OCI-LY3 (cell line): ENCODE measurements at regions not wholly inside any gene's neighbourhood (a gene's known extent, or its start where the extent isn't known, plus 50 kb on each side); places are given as distances from the start of the nearest gene placed in this dataset.

Experiments
- H2AFZ ChIP-seq: fragments of 200-600, 300-600 bp; shearing (Covaris generic); 2 replicates; pipeline ENCODE4 v1.6.0; 2014; ENCODE audit warnings: antibody characterized with exemption, low read depth, low read length
- H3K27ac ChIP-seq: fragments of 200-600, 300-600 bp; sonication (generic); 2 replicates; pipeline ENCODE4 v1.5.1; 2014; ENCODE audit warnings: mild to moderate bottlenecking, low read length, moderate library complexity, mixed read lengths
- H3K27me3 ChIP-seq: fragments of 200-600, 300-600 bp; sonication (generic); 2 replicates; pipeline ENCODE4 v1.6.1; 2014; ENCODE audit warnings: low read depth, low read length, mixed read lengths
- H3K36me3 ChIP-seq: fragments of 200-600, 300-600 bp; sonication (generic); replicated peaks from 2 replicates; pipeline ENCODE3; 2014; ENCODE audit warnings: low read depth, low read length, mixed read lengths
- H3K4me1 ChIP-seq: fragments of 300-600, 200-600 bp; sonication (generic); 2 replicates; pipeline ENCODE4 v1.6.1; 2014; ENCODE audit warnings: low read length, mixed read lengths
- H3K4me2 ChIP-seq: fragments of 200-600, 300-600 bp; sonication (generic); 2 replicates; pipeline ENCODE4 v1.6.1; 2014; ENCODE audit warnings: low read length, mixed read lengths
- H3K4me3 ChIP-seq: fragments of 300-600, 200-600 bp; sonication (generic); 2 replicates; pipeline ENCODE4 v1.5.1; 2014; ENCODE audit warnings: antibody characterized with exemption, mild to moderate bottlenecking, low read length, moderate library complexity
- H3K79me2 ChIP-seq: fragments of 300-600, 200-600 bp; shearing (Covaris generic); 2 replicates; pipeline ENCODE4 v1.6.1; 2014; ENCODE audit warnings: mild to moderate bottlenecking, low read length, mixed read lengths
- H3K9ac ChIP-seq: fragments of 300-600, 200-600 bp; shearing (Covaris generic); 2 replicates; pipeline ENCODE4 v1.6.0; 2014; ENCODE audit warnings: mild to moderate bottlenecking, low read length, moderate library complexity
- H3K9me3 ChIP-seq: fragments of 200-600, 300-600 bp; shearing (Covaris generic); 2 replicates; pipeline ENCODE4 v1.6.1; 2014; ENCODE audit warnings: low read length, mixed read lengths; ENCODE audit not compliant: insufficient read depth
- H4K20me1 ChIP-seq: fragments of 200-600, 300-600 bp; sonication (generic); 2 replicates; pipeline ENCODE4 v1.6.1; 2016; ENCODE audit warnings: low read length, mixed read lengths; ENCODE audit not compliant: insufficient read depth
- CTCF ChIP-seq: fragments of 200-600, 300-600 bp; sonication (generic); IDR thresholded peaks from 2 replicates; pipeline ENCODE4 v1.5.1; 2014; ENCODE audit warnings: antibody characterized with exemption, low read length, low read depth
- EZH2phosphoT487 ChIP-seq: fragments of 200-600 bp; shearing (Covaris generic); IDR thresholded peaks from 2 replicates; pipeline ENCODE4 v1.6.1; 2018; ENCODE audit warnings: antibody characterized with exemption, mixed run types, low read depth

DNA sequence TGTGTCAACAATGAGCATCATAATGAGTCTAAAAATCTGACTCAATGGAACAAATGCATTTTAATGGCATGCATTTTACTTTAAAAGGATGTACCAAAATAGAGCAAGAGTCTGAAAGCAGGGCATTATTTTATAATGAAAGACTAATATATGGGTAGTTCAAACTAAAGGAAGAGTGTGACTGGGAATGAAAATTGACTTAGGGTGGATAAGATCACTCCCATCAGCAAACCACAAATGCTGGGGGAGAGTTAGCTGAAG, 114.7 kb downstream of the SOX4 start:
- no peak for TF ChIP-seq EZH2phosphoT487
- no peak for TF ChIP-seq CTCF
- H3K36me3 ChIP-seq = no peaks in the 10 kb centered on the region
- no peaks in the 10 kb centered on the region for H3K9me3 ChIP-seq
- H3K4me1 ChIP-seq = no peaks in the 10 kb centered on the region
- no peak overlapping the region for H3K4me3 ChIP-seq
- H3K79me2 ChIP-seq = no peaks in the 10 kb centered on the region
- H3K27ac ChIP-seq = no peak overlapping the region
- H3K4me2 ChIP-seq = no peak overlapping the region
- no peak overlapping the region for H2AFZ ChIP-seq
- no peaks in the 10 kb centered on the region for H4K20me1 ChIP-seq
- H3K9ac ChIP-seq = no peak overlapping the region
- no peaks in the 10 kb centered on the region for H3K27me3 ChIP-seq

DNA sequence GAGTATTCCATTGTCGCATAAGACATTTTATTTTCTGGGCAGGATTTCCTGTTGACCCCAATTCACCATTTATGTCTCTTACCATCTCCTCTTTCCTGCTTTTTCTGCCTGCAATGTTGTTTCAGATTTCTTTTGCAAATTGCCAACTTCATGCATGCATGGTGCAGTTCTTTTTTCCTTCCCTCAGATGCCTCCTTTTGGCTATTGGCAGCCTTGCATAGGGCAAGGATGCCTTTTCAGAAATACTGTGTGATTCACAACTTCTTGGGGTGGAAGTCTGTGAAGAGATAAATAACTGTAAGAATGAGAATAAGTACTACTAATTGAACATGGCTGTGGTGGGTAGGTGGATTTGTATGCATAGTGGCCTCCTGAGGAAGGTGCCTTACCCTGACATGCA, 116.7 kb downstream of the SOX4 start:
- Histone ChIP-seq H4K20me1 (no peaks in the 10 kb centered on the region), H3K9me3 (no peaks in the 10 kb centered on the region), H3K4me3 (no peak overlapping the region), H3K4me2 (no peak overlapping the region), H3K4me1 (no peaks in the 10 kb centered on the region), H3K27me3 (no peaks in the 10 kb centered on the region), H2AFZ (no peak overlapping the region), H3K36me3 (no peaks in the 10 kb centered on the region), H3K9ac (no peak overlapping the region), H3K79me2 (no peaks in the 10 kb centered on the region), H3K27ac (no peak overlapping the region)
- no peak for TF ChIP-seq CTCF

DNA sequence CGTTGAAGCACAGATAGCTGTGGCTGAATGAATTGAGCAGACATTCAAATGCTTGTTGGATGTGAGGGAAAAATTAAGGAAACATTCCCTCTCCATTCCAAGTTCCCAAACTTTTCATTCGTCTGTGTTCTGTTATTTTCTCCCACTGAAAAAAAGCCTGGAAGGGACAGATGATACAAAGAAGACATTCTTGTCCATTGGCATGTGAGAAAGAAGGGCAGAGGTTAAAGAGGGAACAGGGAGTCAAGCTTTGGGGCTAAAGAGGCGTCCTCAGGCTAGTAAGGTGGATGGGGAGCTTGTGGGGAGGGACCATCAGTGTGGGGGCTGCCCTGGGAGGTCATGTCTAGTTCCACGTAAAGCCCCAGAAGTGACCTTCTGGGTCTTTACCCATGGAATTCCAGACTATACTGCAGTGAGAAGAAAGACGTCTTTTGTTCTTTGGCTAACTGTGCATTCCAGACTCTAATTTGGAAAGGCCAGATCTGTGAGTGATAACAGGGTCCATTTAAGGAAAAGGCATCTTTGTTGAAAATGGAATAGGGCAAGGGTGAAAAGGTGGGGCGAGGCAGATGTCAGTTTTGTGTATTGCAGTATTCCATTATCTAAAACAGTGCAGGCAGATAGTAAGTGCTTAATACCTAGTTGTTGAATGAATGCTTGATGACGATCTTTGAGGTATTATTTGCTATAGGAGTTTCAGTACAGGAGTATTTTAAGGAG, 117.5 kb downstream of the SOX4 start:
- H4K20me1 ChIP-seq = no peaks in the 10 kb centered on the region
- TF ChIP-seq EZH2phosphoT487 = no peak
- TF ChIP-seq CTCF = no peak
- H2AFZ ChIP-seq = no peak overlapping the region
- no peaks in the 10 kb centered on the region for H3K27me3 ChIP-seq
- no peaks in the 10 kb centered on the region for H3K79me2 ChIP-seq
- no peaks in the 10 kb centered on the region for H3K9me3 ChIP-seq
- no peak overlapping the region for H3K27ac ChIP-seq
- H3K4me2 ChIP-seq = no peak overlapping the region
- no peak overlapping the region for H3K4me3 ChIP-seq
- H3K4me1 ChIP-seq = no peaks in the 10 kb centered on the region
- H3K36me3 ChIP-seq = no peaks in the 10 kb centered on the region
- H3K9ac ChIP-seq = no peak overlapping the region

- Histone ChIP-seq H2AFZ (no peak overlapping the region), H3K4me2 (no peak overlapping the region), H3K4me3 (no peak overlapping the region), H3K27ac (no peak overlapping the region), H3K27me3 (no peaks in the 10 kb centered on the region), H3K4me1 (no peaks in the 10 kb centered on the region), H3K9ac (no peak overlapping the region), H3K36me3 (no peaks in the 10 kb centered on the region), H3K79me2 (no peaks in the 10 kb centered on the region), H4K20me1 (no peaks in the 10 kb centered on the region), H3K9me3 (no peaks in the 10 kb centered on the region)
- TF ChIP-seq EZH2phosphoT487 (no peak), CTCF (no peak)
These were observed 118.7 kb downstream of the SOX4 start for GRCh38 chr6:21712213-21712612.
